ENCODE measurements at regions not wholly inside any gene's neighbourhood (a gene's known extent, or its start where the extent isn't known, plus 50 kb on each side); places are given as distances from the start of the nearest gene placed in this dataset.

DNA sequence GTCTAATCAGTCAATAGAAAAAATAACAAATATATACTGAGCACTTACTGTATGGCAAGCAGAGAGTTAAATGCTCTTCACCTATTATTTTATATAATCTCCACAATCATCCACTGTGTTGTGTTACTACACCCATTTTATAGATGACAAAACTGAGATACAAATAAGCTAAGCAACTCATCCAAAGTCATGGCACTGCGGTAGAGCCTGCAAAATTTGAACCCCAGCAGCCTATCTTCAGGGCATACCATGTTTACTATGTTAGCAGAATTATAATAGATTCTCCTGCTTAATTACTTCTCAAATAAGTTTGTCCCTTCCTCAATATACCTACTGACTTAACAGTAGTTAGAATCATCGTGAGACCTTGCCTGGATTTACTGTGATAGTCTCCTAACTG lies 53.6 kb upstream of the PCED1B start:
- H3K4me3 Mint-ChIP-seq, result no peak overlapping the region
- CTCF ChIA-PET, result interaction anchor here (0.7 to 1.5 kb wide), 4 partner anchors 168 to 611 kb away, joined by 3 to 4 read pairs (median 4); no protein-coding TSS in a partner anchor
- no peaks in the 10 kb centered on the region for H3K4me1 Mint-ChIP-seq
- ATAC-seq (no peak), DNase-seq (ENCODE audit: low spot score) (no peak)
- no peaks in the 10 kb centered on the region for H3K9me3 Mint-ChIP-seq
- H3K27ac Mint-ChIP-seq, result no peak overlapping the region
- POLR2A ChIA-PET, result no interaction called here
- TF ChIP-seq, protein P1, sequence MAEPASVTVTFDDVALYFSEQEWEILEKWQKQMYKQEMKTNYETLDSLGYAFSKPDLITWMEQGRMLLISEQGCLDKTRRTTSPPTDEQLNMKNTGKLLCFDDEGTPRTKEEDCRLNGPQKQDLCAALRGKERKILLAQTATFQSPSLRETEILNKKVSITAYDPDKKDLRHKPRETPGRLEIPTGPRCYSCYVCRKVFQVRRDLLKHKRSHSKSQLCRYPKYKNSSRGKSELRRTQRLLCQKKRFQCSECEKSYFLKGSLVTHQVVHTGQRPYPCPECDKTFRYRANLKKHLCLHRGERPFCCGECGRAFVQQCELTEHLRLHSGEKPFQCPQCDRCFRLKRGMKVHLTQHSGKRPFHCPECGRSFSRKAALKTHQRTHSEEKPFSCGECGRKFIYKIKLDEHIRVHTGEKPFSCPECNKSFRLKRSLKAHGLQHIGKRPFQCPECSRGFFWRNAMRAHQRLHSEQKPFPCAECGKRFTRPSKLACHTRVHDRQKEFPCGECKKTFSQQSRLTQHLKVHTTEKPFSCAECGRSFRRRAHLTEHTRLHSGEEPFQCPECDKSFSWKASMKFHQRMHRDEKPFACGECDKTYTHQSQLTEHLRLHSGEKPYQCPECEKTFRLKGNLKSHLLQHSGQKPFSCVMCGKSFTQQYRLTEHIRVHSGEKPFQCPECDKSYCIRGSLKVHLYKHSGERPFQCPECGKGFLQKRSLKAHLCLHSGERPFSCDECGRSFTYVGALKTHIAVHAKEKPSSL (CRISPR knock-in tag; conservative IDR thresholded peaks at IDR 0.05), result no peak
- TF ChIP-seq, protein P2, sequence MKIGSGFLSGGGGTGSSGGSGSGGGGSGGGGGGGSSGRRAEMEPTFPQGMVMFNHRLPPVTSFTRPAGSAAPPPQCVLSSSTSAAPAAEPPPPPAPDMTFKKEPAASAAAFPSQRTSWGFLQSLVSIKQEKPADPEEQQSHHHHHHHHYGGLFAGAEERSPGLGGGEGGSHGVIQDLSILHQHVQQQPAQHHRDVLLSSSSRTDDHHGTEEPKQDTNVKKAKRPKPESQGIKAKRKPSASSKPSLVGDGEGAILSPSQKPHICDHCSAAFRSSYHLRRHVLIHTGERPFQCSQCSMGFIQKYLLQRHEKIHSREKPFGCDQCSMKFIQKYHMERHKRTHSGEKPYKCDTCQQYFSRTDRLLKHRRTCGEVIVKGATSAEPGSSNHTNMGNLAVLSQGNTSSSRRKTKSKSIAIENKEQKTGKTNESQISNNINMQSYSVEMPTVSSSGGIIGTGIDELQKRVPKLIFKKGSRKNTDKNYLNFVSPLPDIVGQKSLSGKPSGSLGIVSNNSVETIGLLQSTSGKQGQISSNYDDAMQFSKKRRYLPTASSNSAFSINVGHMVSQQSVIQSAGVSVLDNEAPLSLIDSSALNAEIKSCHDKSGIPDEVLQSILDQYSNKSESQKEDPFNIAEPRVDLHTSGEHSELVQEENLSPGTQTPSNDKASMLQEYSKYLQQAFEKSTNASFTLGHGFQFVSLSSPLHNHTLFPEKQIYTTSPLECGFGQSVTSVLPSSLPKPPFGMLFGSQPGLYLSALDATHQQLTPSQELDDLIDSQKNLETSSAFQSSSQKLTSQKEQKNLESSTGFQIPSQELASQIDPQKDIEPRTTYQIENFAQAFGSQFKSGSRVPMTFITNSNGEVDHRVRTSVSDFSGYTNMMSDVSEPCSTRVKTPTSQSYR (CRISPR knock-in tag; IDR thresholded peaks at IDR 0.05), result no peak
- TF ChIP-seq, protein P3, sequence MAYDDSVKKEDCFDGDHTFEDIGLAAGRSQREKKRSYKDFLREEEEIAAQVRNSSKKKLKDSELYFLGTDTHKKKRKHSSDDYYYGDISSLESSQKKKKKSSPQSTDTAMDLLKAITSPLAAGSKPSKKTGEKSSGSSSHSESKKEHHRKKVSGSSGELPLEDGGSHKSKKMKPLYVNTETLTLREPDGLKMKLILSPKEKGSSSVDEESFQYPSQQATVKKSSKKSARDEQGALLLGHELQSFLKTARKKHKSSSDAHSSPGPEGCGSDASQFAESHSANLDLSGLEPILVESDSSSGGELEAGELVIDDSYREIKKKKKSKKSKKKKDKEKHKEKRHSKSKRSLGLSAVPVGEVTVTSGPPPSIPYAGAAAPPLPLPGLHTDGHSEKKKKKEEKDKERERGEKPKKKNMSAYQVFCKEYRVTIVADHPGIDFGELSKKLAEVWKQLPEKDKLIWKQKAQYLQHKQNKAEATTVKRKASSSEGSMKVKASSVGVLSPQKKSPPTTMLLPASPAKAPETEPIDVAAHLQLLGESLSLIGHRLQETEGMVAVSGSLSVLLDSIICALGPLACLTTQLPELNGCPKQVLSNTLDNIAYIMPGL (CRISPR knock-in tag; IDR thresholded peaks at IDR 0.05), result no peak
- TF ChIP-seq PRRX2 (CRISPR knock-in tag; IDR thresholded peaks at IDR 0.05) (no peak), IRF2 (CRISPR knock-in tag; IDR thresholded peaks at IDR 0.05; ENCODE audit: borderline replicate concordance, low read depth) (no peak), ZNF219 (CRISPR knock-in tag; IDR thresholded peaks at IDR 0.05; ENCODE audit: borderline replicate concordance) (no peak), ZBTB21 (CRISPR knock-in tag; IDR thresholded peaks at IDR 0.05; ENCODE audit: borderline replicate concordance) (no peak), NR1H2 (CRISPR knock-in tag; IDR thresholded peaks at IDR 0.05) (no peak), TEAD1 (CRISPR knock-in tag; IDR thresholded peaks at IDR 0.05) (no peak), ZNF423 (CRISPR knock-in tag; IDR thresholded peaks at IDR 0.05) (no peak), RELA (CRISPR knock-in tag; IDR thresholded peaks at IDR 0.05; ENCODE audit: borderline replicate concordance) (no peak), GRHL2 (CRISPR knock-in tag; IDR thresholded peaks at IDR 0.05; ENCODE audit: insufficient replicate concordance, severe bottlenecking) (no peak), ESRRA (CRISPR knock-in tag; IDR thresholded peaks at IDR 0.05; ENCODE audit: borderline replicate concordance) (no peak)
- TF ChIP-seq, protein P4, sequence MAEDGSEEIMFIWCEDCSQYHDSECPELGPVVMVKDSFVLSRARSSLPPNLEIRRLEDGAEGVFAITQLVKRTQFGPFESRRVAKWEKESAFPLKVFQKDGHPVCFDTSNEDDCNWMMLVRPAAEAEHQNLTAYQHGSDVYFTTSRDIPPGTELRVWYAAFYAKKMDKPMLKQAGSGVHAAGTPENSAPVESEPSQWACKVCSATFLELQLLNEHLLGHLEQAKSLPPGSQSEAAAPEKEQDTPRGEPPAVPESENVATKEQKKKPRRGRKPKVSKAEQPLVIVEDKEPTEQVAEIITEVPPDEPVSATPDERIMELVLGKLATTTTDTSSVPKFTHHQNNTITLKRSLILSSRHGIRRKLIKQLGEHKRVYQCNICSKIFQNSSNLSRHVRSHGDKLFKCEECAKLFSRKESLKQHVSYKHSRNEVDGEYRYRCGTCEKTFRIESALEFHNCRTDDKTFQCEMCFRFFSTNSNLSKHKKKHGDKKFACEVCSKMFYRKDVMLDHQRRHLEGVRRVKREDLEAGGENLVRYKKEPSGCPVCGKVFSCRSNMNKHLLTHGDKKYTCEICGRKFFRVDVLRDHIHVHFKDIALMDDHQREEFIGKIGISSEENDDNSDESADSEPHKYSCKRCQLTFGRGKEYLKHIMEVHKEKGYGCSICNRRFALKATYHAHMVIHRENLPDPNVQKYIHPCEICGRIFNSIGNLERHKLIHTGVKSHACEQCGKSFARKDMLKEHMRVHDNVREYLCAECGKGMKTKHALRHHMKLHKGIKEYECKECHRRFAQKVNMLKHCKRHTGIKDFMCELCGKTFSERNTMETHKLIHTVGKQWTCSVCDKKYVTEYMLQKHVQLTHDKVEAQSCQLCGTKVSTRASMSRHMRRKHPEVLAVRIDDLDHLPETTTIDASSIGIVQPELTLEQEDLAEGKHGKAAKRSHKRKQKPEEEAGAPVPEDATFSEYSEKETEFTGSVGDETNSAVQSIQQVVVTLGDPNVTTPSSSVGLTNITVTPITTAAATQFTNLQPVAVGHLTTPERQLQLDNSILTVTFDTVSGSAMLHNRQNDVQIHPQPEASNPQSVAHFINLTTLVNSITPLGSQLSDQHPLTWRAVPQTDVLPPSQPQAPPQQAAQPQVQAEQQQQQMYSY (CRISPR knock-in tag; IDR thresholded peaks at IDR 0.05), result no peak
- TF ChIP-seq, protein P5, sequence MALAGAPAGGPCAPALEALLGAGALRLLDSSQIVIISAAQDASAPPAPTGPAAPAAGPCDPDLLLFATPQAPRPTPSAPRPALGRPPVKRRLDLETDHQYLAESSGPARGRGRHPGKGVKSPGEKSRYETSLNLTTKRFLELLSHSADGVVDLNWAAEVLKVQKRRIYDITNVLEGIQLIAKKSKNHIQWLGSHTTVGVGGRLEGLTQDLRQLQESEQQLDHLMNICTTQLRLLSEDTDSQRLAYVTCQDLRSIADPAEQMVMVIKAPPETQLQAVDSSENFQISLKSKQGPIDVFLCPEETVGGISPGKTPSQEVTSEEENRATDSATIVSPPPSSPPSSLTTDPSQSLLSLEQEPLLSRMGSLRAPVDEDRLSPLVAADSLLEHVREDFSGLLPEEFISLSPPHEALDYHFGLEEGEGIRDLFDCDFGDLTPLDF (CRISPR knock-in tag; IDR thresholded peaks at IDR 0.05), result no peak
- TF ChIP-seq, protein P6, sequence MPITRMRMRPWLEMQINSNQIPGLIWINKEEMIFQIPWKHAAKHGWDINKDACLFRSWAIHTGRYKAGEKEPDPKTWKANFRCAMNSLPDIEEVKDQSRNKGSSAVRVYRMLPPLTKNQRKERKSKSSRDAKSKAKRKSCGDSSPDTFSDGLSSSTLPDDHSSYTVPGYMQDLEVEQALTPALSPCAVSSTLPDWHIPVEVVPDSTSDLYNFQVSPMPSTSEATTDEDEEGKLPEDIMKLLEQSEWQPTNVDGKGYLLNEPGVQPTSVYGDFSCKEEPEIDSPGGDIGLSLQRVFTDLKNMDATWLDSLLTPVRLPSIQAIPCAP (CRISPR knock-in tag; IDR thresholded peaks at IDR 0.05), result no peak
- TF ChIP-seq, protein P7, sequence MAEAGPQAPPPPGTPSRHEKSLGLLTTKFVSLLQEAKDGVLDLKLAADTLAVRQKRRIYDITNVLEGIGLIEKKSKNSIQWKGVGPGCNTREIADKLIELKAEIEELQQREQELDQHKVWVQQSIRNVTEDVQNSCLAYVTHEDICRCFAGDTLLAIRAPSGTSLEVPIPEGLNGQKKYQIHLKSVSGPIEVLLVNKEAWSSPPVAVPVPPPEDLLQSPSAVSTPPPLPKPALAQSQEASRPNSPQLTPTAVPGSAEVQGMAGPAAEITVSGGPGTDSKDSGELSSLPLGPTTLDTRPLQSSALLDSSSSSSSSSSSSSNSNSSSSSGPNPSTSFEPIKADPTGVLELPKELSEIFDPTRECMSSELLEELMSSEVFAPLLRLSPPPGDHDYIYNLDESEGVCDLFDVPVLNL (CRISPR knock-in tag; IDR thresholded peaks at IDR 0.05; ENCODE audit: borderline replicate concordance, low read depth), result no peak
- H3K27me3 Mint-ChIP-seq (ENCODE audit: low read depth), result peaks cover 6% of the 10 kb centered on the region; the same call in 1 of the 2 replicates
- no peaks in the 10 kb centered on the region for H3K36me3 Mint-ChIP-seq

Data from WTC11 (cell line).